UCSD-AML1 (cell line): ENCODE measurements at regions not wholly inside any gene's neighbourhood (a gene's known extent, or its start where the extent isn't known, plus 50 kb on each side); places are given as distances from the start of the nearest gene placed in this dataset.

Source experiments
- DNase-seq: peaks from one replicate; lab custom pipeline; 2025; ENCODE audit not compliant: unreplicated experiment; lab: John Stamatoyannopoulos, UW

- no peak for DNase-seq
These were observed 171.6 kb upstream of the SATB2 start for GRCh38 chr2:199629301-199629700.

- no peak for DNase-seq
These were observed 169.7 kb upstream of the SATB2 start for GRCh38 chr2:199627417-199627816.

GRCh38 chr2:199624958-199625357 lies 167.2 kb upstream of the SATB2 start:
- no peak for DNase-seq

GRCh38 chr2:199612509-199613130 lies 154.9 kb upstream of the SATB2 start:
- no peak for DNase-seq

GRCh38 chr2:199607914-199608313 lies 150.2 kb upstream of the SATB2 start:
- DNase-seq: no peak

- no peak for DNase-seq
These were observed 148.5 kb upstream of the SATB2 start for GRCh38 chr2:199606193-199606780.

GRCh38 chr2:199603721-199604291 lies 146.1 kb upstream of the SATB2 start:
- no peak for DNase-seq

GRCh38 chr2:199602896-199603717 lies 145.4 kb upstream of the SATB2 start:
- DNase-seq: no peak

- DNase-seq: no peak
These were observed 144.6 kb upstream of the SATB2 start for GRCh38 chr2:199602271-199602895.

- no peak for DNase-seq
These were observed 138.8 kb upstream of the SATB2 start for GRCh38 chr2:199596549-199596948.

GRCh38 chr2:199594443-199594842 lies 136.7 kb upstream of the SATB2 start:
- no peak for DNase-seq

GRCh38 chr2:199591826-199592225 lies 134.1 kb upstream of the SATB2 start:
- no peak for DNase-seq

- DNase-seq: no peak
These were observed 132.8 kb upstream of the SATB2 start for GRCh38 chr2:199590321-199591203.

- no peak for DNase-seq
These were observed 131.6 kb upstream of the SATB2 start for GRCh38 chr2:199589306-199589705.

- DNase-seq: no peak
These were observed 130.3 kb upstream of the SATB2 start for GRCh38 chr2:199588054-199588453.

GRCh38 chr2:199586646-199587045 lies 128.9 kb upstream of the SATB2 start:
- DNase-seq: no peak

GRCh38 chr2:199583676-199584075 lies 125.9 kb upstream of the SATB2 start:
- DNase-seq: no peak

GRCh38 chr2:199581935-199582360 lies 124.2 kb upstream of the SATB2 start:
- no peak for DNase-seq

GRCh38 chr2:199581408-199581807 lies 123.7 kb upstream of the SATB2 start:
- DNase-seq: no peak

- DNase-seq: no peak
These were observed 117.7 kb upstream of the SATB2 start for GRCh38 chr2:199575416-199575815.
